Heart left ventricle (tissue), 13 donors: ENCODE measurements at regions not wholly inside any gene's neighbourhood (a gene's known extent, or its start where the extent isn't known, plus 50 kb on each side); places are given as distances from the start of the nearest gene placed in this dataset.

Experiments
- CTCF ChIP-seq, 12 donors: fragments of 200-600 bp; sonication (generic) in 4 of 12; IDR thresholded peaks; one replicate each; pipeline versions ENCODE4 v1.5.0 to v1.8.0; 2018 to 2022; ENCODE audit warnings: antibody characterized with exemption in 12 of 12, mild to moderate bottlenecking in 5 of 12
- POLR2A ChIP-seq, 2 donors: fragments of 450-650 bp; IDR thresholded peaks; one replicate each; pipeline ENCODE4 v1.6.1; 2017; ENCODE audit warnings: antibody characterized with exemption in 2 of 2, mild to moderate bottlenecking in 2 of 2, moderate library complexity in 2 of 2
- donor health status: ischemic (EF 13 %, LVEDD 7.1; RV severe dilation, severe dysfunction).
- donor health status: DM: no; HTN: yes; CAD: no.
- donor health status: DM: no; HTN: no; CAD: no.
- donor health status: ischemic (EF 25% LVEDD 6.9; RV normal size, moderate dysfunction).
- donor health status: ischemic (EF 25% LVEDD 5.7; RV mildly dilated, moderate dysfunction).
- donor health status: ischemic (EF 35%, LVEDD 5.7; RV mildly dilated, moderate dysfunction).
- donor health status: nonischemic (EF 11% LVEDD 7.7; RV severe dilation, severe dysfunction).
- donor health status: DM: yes; HTN: yes; CAD: no.
- donor health status: PGD.
- donor health status: ischemic (EF 29% LVEDD 5.4; RV normal size, mild dysfunction).
- donor health status: nonischemic (EF 23%, LVEDD 6.1; RV moderate dilation, normal function).

- TF ChIP-seq CTCF (IDR thresholded peaks at IDR 0.05) (no peak), POLR2A (IDR thresholded peaks at IDR 0.05) (no peak)
Measured at GRCh38 chr15:31484986-31485385, 158.4 kb downstream of the KLF13 start.
